Endodermal cell (in vitro differentiated cells): ENCODE measurements at regions not wholly inside any gene's neighbourhood (a gene's known extent, or its start where the extent isn't known, plus 50 kb on each side); places are given as distances from the start of the nearest gene placed in this dataset.

Experiments
- DNase-seq: peaks from one replicate; pipeline ENCODE4 v3.0.0-alpha.2; 2017
- H3K27ac ChIP-seq: 2 replicates; pipeline ENCODE4 v1.5.1; 2013; ENCODE audit warnings: mild to moderate bottlenecking, low read depth, low read length, moderate library complexity
- H3K27me3 ChIP-seq: 2 replicates; pipeline ENCODE4 v1.6.1; 2013; ENCODE audit warnings: mild to moderate bottlenecking, low read length, moderate library complexity; ENCODE audit not compliant: insufficient read depth, control insufficient read depth, poor library complexity, severe bottlenecking
- H3K36me3 ChIP-seq: 2 replicates; pipeline ENCODE4 v1.7.0; 2013; ENCODE audit warnings: mild to moderate bottlenecking, low read length, moderate library complexity; ENCODE audit not compliant: control insufficient read depth, insufficient read depth
- H3K4me1 ChIP-seq: one replicate; pipeline ENCODE4 v1.7.0; 2013; ENCODE audit warnings: low read length; ENCODE audit not compliant: control insufficient read depth, insufficient read depth
- H3K4me3 ChIP-seq: 2 replicates; pipeline ENCODE4 v1.5.1; 2013; ENCODE audit warnings: mild to moderate bottlenecking, low read length, moderate library complexity
- H3K9ac ChIP-seq: 2 replicates; pipeline ENCODE4 v1.6.1; 2013; ENCODE audit warnings: mild to moderate bottlenecking, low read length, moderate library complexity; ENCODE audit not compliant: poor library complexity, severe bottlenecking; ENCODE audit errors: extremely low read depth
- H3K9me3 ChIP-seq: 2 replicates; pipeline ENCODE4 v1.6.1; 2013; ENCODE audit warnings: mild to moderate bottlenecking, low read length, moderate library complexity; ENCODE audit not compliant: control insufficient read depth
- H3K27ac Mint-ChIP-seq: 2 replicates; pipeline ENCODE4 v1.8.0; 2020; ENCODE audit warnings: mixed read lengths
- H3K27me3 Mint-ChIP-seq: 2 replicates; pipeline ENCODE4 v1.8.0; 2021; ENCODE audit warnings: mild to moderate bottlenecking, mixed read lengths; ENCODE audit not compliant: insufficient read depth
- H3K36me3 Mint-ChIP-seq: 2 replicates; pipeline ENCODE4 v1.8.0; 2020; ENCODE audit warnings: low read depth, mixed read lengths
- H3K4me1 Mint-ChIP-seq: 2 replicates; pipeline ENCODE4 v1.8.0; 2020; ENCODE audit warnings: mixed read lengths
- H3K4me3 Mint-ChIP-seq: 2 replicates; pipeline ENCODE4 v1.8.0; 2020; ENCODE audit warnings: mild to moderate bottlenecking, moderate library complexity, mixed read lengths
- H3K9me3 Mint-ChIP-seq: 2 replicates; pipeline ENCODE4 v1.8.0; 2020; ENCODE audit warnings: mild to moderate bottlenecking, mixed read lengths
- CTCF ChIP-seq: fragments of 200-600 bp; sonication (generic); conservative IDR thresholded peaks from 2 replicates; pipeline ENCODE4 v1.5.0; 2021; ENCODE audit warnings: antibody characterized with exemption, mild to moderate bottlenecking
- WGBS, 2 experiments: methylation state at CpG; one replicate each; pipeline versions ENCODE4 v1.1.5 to v1.1.7; 2013; ENCODE audit warnings: missing lambda C conversion rate in 2 of 2, mixed read lengths in 1 of 2; ENCODE audit not compliant: insufficient coverage in 1 of 2, insufficient read length in 1 of 2; 5-methylcytosine and 5-hydroxymethylcytosine counted together

GRCh38 chr10:125495386-125495785, 187.6 kb downstream of the TEX36 start:
- Mint-ChIP-seq H3K4me1 (peaks cover 5% of the 10 kb centered on the region), H3K27me3 (no peaks in the 10 kb centered on the region), H3K36me3 (no peaks in the 10 kb centered on the region), H3K9me3 (no peaks in the 10 kb centered on the region), H3K27ac (no peak overlapping the region), H3K4me3 (no peak overlapping the region)
- Histone ChIP-seq H3K27me3 (no peaks in the 10 kb centered on the region), H3K9me3 (no peaks in the 10 kb centered on the region), H3K4me3 (no peak overlapping the region), H3K9ac (no peak overlapping the region), H3K36me3 (no peaks in the 10 kb centered on the region), H3K27ac (no peak overlapping the region), H3K4me1 (no peaks in the 10 kb centered on the region)
- WGBS, 2 experiments = 84 to 90% methylated on average over 3 of the region's 4 CpGs
- TF ChIP-seq CTCF = no peak
- DNase-seq = no peak

GRCh38 chr10:125494651-125495239, 188.2 kb downstream of the TEX36 start:
- no peak for DNase-seq
- Mint-ChIP-seq H3K27me3 (no peaks in the 10 kb centered on the region), H3K4me1 (peaks cover 5% of the 10 kb centered on the region), H3K36me3 (no peaks in the 10 kb centered on the region), H3K9me3 (no peaks in the 10 kb centered on the region), H3K27ac (no peak overlapping the region), H3K4me3 (no peak overlapping the region)
- Histone ChIP-seq H3K9ac (no peak overlapping the region), H3K36me3 (no peaks in the 10 kb centered on the region), H3K27ac (no peak overlapping the region), H3K27me3 (no peaks in the 10 kb centered on the region), H3K9me3 (no peaks in the 10 kb centered on the region), H3K4me3 (no peak overlapping the region), H3K4me1 (no peaks in the 10 kb centered on the region)
- TF ChIP-seq CTCF = no peak
- 91 to 97% methylated on average over 6 to 10 of the region's 10 CpGs for WGBS, 2 experiments

- H3K9ac ChIP-seq = no peak overlapping the region
- 100% methylated on average over 1 of the region's 2 CpGs; no CpG with 5 or more reads in 1 of the 2 experiments for WGBS, 2 experiments
- H3K27ac ChIP-seq = no peak overlapping the region
- H3K27me3 ChIP-seq = no peaks in the 10 kb centered on the region
- H3K36me3 Mint-ChIP-seq = no peaks in the 10 kb centered on the region
- no peak overlapping the region for H3K4me3 Mint-ChIP-seq
- no peaks in the 10 kb centered on the region for H3K36me3 ChIP-seq
- no peak overlapping the region for H3K4me3 ChIP-seq
- H3K9me3 ChIP-seq = no peaks in the 10 kb centered on the region
- no peaks in the 10 kb centered on the region for H3K4me1 ChIP-seq
- H3K27me3 Mint-ChIP-seq = no peaks in the 10 kb centered on the region
- H3K9me3 Mint-ChIP-seq = no peaks in the 10 kb centered on the region
- TF ChIP-seq CTCF = no peak
- no peak for DNase-seq
- H3K4me1 Mint-ChIP-seq = peaks cover 3% of the 10 kb centered on the region
- H3K27ac Mint-ChIP-seq = no peak overlapping the region
These were observed 191.6 kb downstream of the TEX36 start for GRCh38 chr10:125491381-125491780.
